ENCODE measurements at regions not wholly inside any gene's neighbourhood (a gene's known extent, or its start where the extent isn't known, plus 50 kb on each side); places are given as distances from the start of the nearest gene placed in this dataset.

DNA sequence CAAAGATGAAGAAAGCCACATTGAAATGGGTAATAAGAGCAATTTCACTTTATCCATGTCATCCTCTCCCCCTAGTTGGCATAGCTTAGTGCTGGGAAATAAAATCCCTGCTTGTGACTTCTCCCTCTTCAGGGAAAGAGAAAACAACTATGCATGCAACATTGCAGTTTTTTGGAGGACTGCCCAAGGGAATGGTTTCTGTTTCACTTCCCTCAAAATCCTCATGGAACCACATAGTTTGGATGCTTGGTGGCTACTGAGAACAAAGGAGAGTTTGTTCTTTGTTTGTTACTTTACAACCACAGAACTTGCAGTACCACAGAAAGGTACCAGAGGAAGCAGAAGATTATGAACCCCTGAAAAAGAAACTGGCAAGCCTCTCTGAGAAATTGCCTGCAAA is 384.6 kb upstream of the RORA start:
- no TSS peak for BruUV-seq (replicated peaks)
- in situ Hi-C loops (cut with MboI; ENCODE audit: low sequenced_read_pairs) = no loop called here
- H3K4me2 ChIP-seq (ENCODE audit: low read depth, low read length) = no peak overlapping the region

More for the DNA sequence above, 384.6 kb upstream of the RORA start:
- Histone ChIP-seq H3K18ac (ENCODE audit: low read depth, low read length) (no peak overlapping the region), H3K4me3 (ENCODE audit: insufficient read depth, low read depth, low read length) (no peak overlapping the region), H3K9ac (ENCODE audit: low read depth, low read length) (no peak overlapping the region), H3K4ac (ENCODE audit: low read depth, low read length) (no peak overlapping the region), H4K5ac (ENCODE audit: low read depth, low read length) (no peak overlapping the region), H3K9me1 (ENCODE audit: insufficient read depth, low read length) (no peaks in the 10 kb centered on the region), H2AFZ (replicated peaks; ENCODE audit: low read length, poor library complexity) (no peak overlapping the region), H2BK15ac (ENCODE audit: low read depth, low read length) (no peak overlapping the region), H3K14ac (replicated peaks; ENCODE audit: low read depth, low read length) (no peak overlapping the region), H4K20me1 (ENCODE audit: insufficient read depth, low read length) (no peaks in the 10 kb centered on the region), H2BK20ac (ENCODE audit: low read depth, low read length) (no peak overlapping the region), H2AK9ac (replicated peaks; ENCODE audit: low read depth, low read length, poor library complexity) (no peak overlapping the region), H3K27ac (ENCODE audit: insufficient read depth, low read length) (no peak overlapping the region), H4K8ac (ENCODE audit: low read depth in 2 of 2, low read length in 2 of 2) (no peak overlapping the region), H4K91ac (ENCODE audit: insufficient read depth, low read depth, low read length) (no peak overlapping the region), H2BK120ac (ENCODE audit: low read depth, low read length) (no peak overlapping the region), H2BK5ac (ENCODE audit: low read depth, low read length, poor library complexity, severe bottlenecking) (no peak overlapping the region), H3K4me1 (ENCODE audit: control insufficient read depth, insufficient read depth, low read length) (no peaks in the 10 kb centered on the region), H3K79me1 (ENCODE audit: low read depth in 1 of 2, low read length in 2 of 2) (no peaks in the 10 kb centered on the region), H3K56ac (ENCODE audit: extremely low read depth, insufficient read depth, low read length) (no peak overlapping the region), H3K9me3 (ENCODE audit: control insufficient read depth, insufficient read depth, low read length) (no peaks in the 10 kb centered on the region), H3K36me3 (ENCODE audit: control insufficient read depth, insufficient read depth, low read length) (no peaks in the 10 kb centered on the region), H3K27me3 (ENCODE audit: control insufficient read depth, insufficient read depth, low read length) (no peaks in the 10 kb centered on the region), H2AK5ac (ENCODE audit: low read depth, low read length) (no peak overlapping the region), H3K23ac (ENCODE audit: low read depth, low read length) (no peak overlapping the region)
- POLR2A ChIA-PET (ENCODE audit: unreplicated experiment) = no interaction called here
- intact Hi-C loops (cut with micrococcal nuclease) (no loop called here), dilution Hi-C loops (cut with HindIII; ENCODE audit: low sequenced_read_pairs, unreplicated experiment) (no loop called here)
- ATAC-seq (ENCODE audit: low read depth) (no peak), DNase-seq (no peak)
- TF ChIP-seq CEBPB (IDR thresholded peaks at IDR 0.05; ENCODE audit: low read depth, low read length) (no peak), RCOR1 (IDR thresholded peaks at IDR 0.05; ENCODE audit: insufficient replicate concordance, low read length) (no peak), MXI1 (IDR thresholded peaks at IDR 0.05; ENCODE audit: borderline replicate concordance, low read depth, low read length) (no peak), SMC3 (IDR thresholded peaks at IDR 0.05; ENCODE audit: low read depth, low read length) (no peak), POLR2A (IDR thresholded peaks at IDR 0.05; ENCODE audit: low read depth, low read length) (no peak), RAD21 (IDR thresholded peaks at IDR 0.05; ENCODE audit: low read length) (no peak), RFX5 (IDR thresholded peaks at IDR 0.05; ENCODE audit: low read depth, low read length) (no peak), FOS (IDR thresholded peaks at IDR 0.05; ENCODE audit: low read depth, low read length) (no peak)
- TF ChIP-seq, protein P1, sequence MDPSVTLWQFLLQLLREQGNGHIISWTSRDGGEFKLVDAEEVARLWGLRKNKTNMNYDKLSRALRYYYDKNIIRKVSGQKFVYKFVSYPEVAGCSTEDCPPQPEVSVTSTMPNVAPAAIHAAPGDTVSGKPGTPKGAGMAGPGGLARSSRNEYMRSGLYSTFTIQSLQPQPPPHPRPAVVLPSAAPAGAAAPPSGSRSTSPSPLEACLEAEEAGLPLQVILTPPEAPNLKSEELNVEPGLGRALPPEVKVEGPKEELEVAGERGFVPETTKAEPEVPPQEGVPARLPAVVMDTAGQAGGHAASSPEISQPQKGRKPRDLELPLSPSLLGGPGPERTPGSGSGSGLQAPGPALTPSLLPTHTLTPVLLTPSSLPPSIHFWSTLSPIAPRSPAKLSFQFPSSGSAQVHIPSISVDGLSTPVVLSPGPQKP (IDR thresholded peaks at IDR 0.05; ENCODE audit: borderline replicate concordance, low read depth, low read length) = no peak
- TF ChIP-seq, protein P2, sequence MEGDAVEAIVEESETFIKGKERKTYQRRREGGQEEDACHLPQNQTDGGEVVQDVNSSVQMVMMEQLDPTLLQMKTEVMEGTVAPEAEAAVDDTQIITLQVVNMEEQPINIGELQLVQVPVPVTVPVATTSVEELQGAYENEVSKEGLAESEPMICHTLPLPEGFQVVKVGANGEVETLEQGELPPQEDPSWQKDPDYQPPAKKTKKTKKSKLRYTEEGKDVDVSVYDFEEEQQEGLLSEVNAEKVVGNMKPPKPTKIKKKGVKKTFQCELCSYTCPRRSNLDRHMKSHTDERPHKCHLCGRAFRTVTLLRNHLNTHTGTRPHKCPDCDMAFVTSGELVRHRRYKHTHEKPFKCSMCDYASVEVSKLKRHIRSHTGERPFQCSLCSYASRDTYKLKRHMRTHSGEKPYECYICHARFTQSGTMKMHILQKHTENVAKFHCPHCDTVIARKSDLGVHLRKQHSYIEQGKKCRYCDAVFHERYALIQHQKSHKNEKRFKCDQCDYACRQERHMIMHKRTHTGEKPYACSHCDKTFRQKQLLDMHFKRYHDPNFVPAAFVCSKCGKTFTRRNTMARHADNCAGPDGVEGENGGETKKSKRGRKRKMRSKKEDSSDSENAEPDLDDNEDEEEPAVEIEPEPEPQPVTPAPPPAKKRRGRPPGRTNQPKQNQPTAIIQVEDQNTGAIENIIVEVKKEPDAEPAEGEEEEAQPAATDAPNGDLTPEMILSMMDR (conservative IDR thresholded peaks at IDR 0.05; ENCODE audit: low read depth, low read length) = no peak
- TF ChIP-seq, protein P3, sequence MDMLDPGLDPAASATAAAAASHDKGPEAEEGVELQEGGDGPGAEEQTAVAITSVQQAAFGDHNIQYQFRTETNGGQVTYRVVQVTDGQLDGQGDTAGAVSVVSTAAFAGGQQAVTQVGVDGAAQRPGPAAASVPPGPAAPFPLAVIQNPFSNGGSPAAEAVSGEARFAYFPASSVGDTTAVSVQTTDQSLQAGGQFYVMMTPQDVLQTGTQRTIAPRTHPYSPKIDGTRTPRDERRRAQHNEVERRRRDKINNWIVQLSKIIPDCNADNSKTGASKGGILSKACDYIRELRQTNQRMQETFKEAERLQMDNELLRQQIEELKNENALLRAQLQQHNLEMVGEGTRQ (IDR thresholded peaks at IDR 0.05; ENCODE audit: low read depth, low read length) = no peak
- CTCF ChIA-PET = no interaction called here
